Hepatocyte (in vitro differentiated cells): ENCODE measurements at regions not wholly inside any gene's neighbourhood (a gene's known extent, or its start where the extent isn't known, plus 50 kb on each side); places are given as distances from the start of the nearest gene placed in this dataset.

Source experiments
- EZH2 ChIP-seq: fragments of 200-600 bp; sonication (generic); IDR thresholded peaks from 2 replicates; pipeline ENCODE4 v1.6.1; 2016; ENCODE audit warnings: antibody characterized with exemption, mild to moderate bottlenecking, borderline replicate concordance
- TF ChIP-seq, protein P1 (sequence below): fragments of 200-600 bp; sonication (generic); IDR thresholded peaks from 2 replicates; pipeline ENCODE4 v1.5.1; 2016; ENCODE audit warnings: antibody characterized with exemption, mild to moderate bottlenecking; ENCODE audit not compliant: poor library complexity

GRCh38 chr1:121569428-121569827 lies 384.7 kb downstream of the SRGAP2C start:
- TF ChIP-seq EZH2: no peak
- TF ChIP-seq, protein P1, sequence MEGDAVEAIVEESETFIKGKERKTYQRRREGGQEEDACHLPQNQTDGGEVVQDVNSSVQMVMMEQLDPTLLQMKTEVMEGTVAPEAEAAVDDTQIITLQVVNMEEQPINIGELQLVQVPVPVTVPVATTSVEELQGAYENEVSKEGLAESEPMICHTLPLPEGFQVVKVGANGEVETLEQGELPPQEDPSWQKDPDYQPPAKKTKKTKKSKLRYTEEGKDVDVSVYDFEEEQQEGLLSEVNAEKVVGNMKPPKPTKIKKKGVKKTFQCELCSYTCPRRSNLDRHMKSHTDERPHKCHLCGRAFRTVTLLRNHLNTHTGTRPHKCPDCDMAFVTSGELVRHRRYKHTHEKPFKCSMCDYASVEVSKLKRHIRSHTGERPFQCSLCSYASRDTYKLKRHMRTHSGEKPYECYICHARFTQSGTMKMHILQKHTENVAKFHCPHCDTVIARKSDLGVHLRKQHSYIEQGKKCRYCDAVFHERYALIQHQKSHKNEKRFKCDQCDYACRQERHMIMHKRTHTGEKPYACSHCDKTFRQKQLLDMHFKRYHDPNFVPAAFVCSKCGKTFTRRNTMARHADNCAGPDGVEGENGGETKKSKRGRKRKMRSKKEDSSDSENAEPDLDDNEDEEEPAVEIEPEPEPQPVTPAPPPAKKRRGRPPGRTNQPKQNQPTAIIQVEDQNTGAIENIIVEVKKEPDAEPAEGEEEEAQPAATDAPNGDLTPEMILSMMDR: no peak
